ENCODE measurements at regions not wholly inside any gene's neighbourhood (a gene's known extent, or its start where the extent isn't known, plus 50 kb on each side); places are given as distances from the start of the nearest gene placed in this dataset.

GRCh38 chr1:234938924-234939323 is 189.7 kb downstream of the TOMM20 start:
- TF ChIP-seq, protein P1, sequence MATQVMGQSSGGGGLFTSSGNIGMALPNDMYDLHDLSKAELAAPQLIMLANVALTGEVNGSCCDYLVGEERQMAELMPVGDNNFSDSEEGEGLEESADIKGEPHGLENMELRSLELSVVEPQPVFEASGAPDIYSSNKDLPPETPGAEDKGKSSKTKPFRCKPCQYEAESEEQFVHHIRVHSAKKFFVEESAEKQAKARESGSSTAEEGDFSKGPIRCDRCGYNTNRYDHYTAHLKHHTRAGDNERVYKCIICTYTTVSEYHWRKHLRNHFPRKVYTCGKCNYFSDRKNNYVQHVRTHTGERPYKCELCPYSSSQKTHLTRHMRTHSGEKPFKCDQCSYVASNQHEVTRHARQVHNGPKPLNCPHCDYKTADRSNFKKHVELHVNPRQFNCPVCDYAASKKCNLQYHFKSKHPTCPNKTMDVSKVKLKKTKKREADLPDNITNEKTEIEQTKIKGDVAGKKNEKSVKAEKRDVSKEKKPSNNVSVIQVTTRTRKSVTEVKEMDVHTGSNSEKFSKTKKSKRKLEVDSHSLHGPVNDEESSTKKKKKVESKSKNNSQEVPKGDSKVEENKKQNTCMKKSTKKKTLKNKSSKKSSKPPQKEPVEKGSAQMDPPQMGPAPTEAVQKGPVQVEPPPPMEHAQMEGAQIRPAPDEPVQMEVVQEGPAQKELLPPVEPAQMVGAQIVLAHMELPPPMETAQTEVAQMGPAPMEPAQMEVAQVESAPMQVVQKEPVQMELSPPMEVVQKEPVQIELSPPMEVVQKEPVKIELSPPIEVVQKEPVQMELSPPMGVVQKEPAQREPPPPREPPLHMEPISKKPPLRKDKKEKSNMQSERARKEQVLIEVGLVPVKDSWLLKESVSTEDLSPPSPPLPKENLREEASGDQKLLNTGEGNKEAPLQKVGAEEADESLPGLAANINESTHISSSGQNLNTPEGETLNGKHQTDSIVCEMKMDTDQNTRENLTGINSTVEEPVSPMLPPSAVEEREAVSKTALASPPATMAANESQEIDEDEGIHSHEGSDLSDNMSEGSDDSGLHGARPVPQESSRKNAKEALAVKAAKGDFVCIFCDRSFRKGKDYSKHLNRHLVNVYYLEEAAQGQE (IDR thresholded peaks at IDR 0.05; ENCODE audit: insufficient replicate concordance, low read depth): no peak
- no peak for TF ChIP-seq CTCF (IDR thresholded peaks at IDR 0.05; ENCODE audit: insufficient read depth, low read length)
- no peak for TF ChIP-seq POLR2AphosphoS5 (IDR thresholded peaks at IDR 0.05; ENCODE audit: low read depth)
- TF ChIP-seq SPI1 (IDR thresholded peaks at IDR 0.05; ENCODE audit: borderline replicate concordance, low read depth): no peak
- TF ChIP-seq GABPA (IDR thresholded peaks at IDR 0.05; ENCODE audit: low read depth): no peak

Data from HL-60 (cell line).